ENCODE measurements at regions not wholly inside any gene's neighbourhood (a gene's known extent, or its start where the extent isn't known, plus 50 kb on each side); places are given as distances from the start of the nearest gene placed in this dataset.

GRCh38 chr3:135719449-135719848 lies 246.1 kb upstream of the PPP2R3A start:
- Histone ChIP-seq H3K36me3 (ENCODE audit: control insufficient read depth, insufficient read depth, low read length) (no peaks in the 10 kb centered on the region), H4K20me1 (ENCODE audit: insufficient read depth, low read length) (no peaks in the 10 kb centered on the region), H3K79me1 (ENCODE audit: low read depth in 1 of 2, low read length in 2 of 2) (no peaks in the 10 kb centered on the region), H2BK15ac (ENCODE audit: low read depth, low read length) (no peak overlapping the region), H4K8ac (ENCODE audit: low read depth in 2 of 2, low read length in 2 of 2) (no peak overlapping the region), H3K4me1 (ENCODE audit: control insufficient read depth, insufficient read depth, low read length) (no peaks in the 10 kb centered on the region), H3K9me1 (ENCODE audit: insufficient read depth, low read length) (no peaks in the 10 kb centered on the region), H3K9ac (ENCODE audit: low read depth, low read length) (no peak overlapping the region), H3K18ac (ENCODE audit: low read depth, low read length) (no peak overlapping the region), H3K14ac (replicated peaks; ENCODE audit: low read depth, low read length) (no peak overlapping the region), H3K56ac (ENCODE audit: extremely low read depth, insufficient read depth, low read length) (no peak overlapping the region), H3K9me3 (ENCODE audit: control insufficient read depth, insufficient read depth, low read length) (no peaks in the 10 kb centered on the region), H2BK5ac (ENCODE audit: low read depth, low read length, poor library complexity, severe bottlenecking) (no peak overlapping the region), H4K91ac (ENCODE audit: insufficient read depth, low read depth, low read length) (no peak overlapping the region), H3K4me3 (ENCODE audit: insufficient read depth, low read depth, low read length) (no peak overlapping the region), H2BK20ac (ENCODE audit: low read depth, low read length) (no peak overlapping the region), H4K5ac (ENCODE audit: low read depth, low read length) (no peak overlapping the region), H3K27me3 (ENCODE audit: control insufficient read depth, insufficient read depth, low read length) (no peaks in the 10 kb centered on the region), H3K4me2 (ENCODE audit: low read depth, low read length) (no peak overlapping the region), H2AFZ (replicated peaks; ENCODE audit: low read length, poor library complexity) (no peak overlapping the region), H3K27ac (ENCODE audit: insufficient read depth, low read length) (no peak overlapping the region), H3K4ac (ENCODE audit: low read depth, low read length) (no peak overlapping the region), H3K23ac (ENCODE audit: low read depth, low read length) (no peak overlapping the region), H2AK9ac (replicated peaks; ENCODE audit: low read depth, low read length, poor library complexity) (no peak overlapping the region), H2AK5ac (ENCODE audit: low read depth, low read length) (no peak overlapping the region), H2BK120ac (ENCODE audit: low read depth, low read length) (no peak overlapping the region)
- ChIA-PET CTCF (no interaction called here), POLR2A (ENCODE audit: unreplicated experiment) (no interaction called here)
- ATAC-seq (ENCODE audit: low read depth): no peak
- no TSS peak for BruUV-seq (replicated peaks)
- intact Hi-C loops (cut with micrococcal nuclease) (no loop called here), dilution Hi-C loops (cut with HindIII; ENCODE audit: low sequenced_read_pairs, unreplicated experiment) (no loop called here), in situ Hi-C loops (cut with MboI; ENCODE audit: low sequenced_read_pairs) (no loop called here)
- DNase-seq: no peak
- no peak for TF ChIP-seq RCOR1 (IDR thresholded peaks at IDR 0.05; ENCODE audit: insufficient replicate concordance, low read length)
- no peak for TF ChIP-seq MAFK (IDR thresholded peaks at IDR 0.05; ENCODE audit: low read depth, low read length)
- TF ChIP-seq POLR2A (IDR thresholded peaks at IDR 0.05; ENCODE audit: low read depth, low read length): no peak
- TF ChIP-seq MXI1 (IDR thresholded peaks at IDR 0.05; ENCODE audit: borderline replicate concordance, low read depth, low read length): no peak
- no peak for TF ChIP-seq MAZ (IDR thresholded peaks at IDR 0.05; ENCODE audit: borderline replicate concordance, low read depth, low read length)
- no peak for TF ChIP-seq RFX5 (IDR thresholded peaks at IDR 0.05; ENCODE audit: low read depth, low read length)
- WGBS, 2 experiments (ENCODE audit: extremely low coverage in 2 of 2, insufficient read length in 1 of 2): no CpG with 5 or more reads among the region's 1 CpG
